WTC11 (cell line): ENCODE measurements at regions not wholly inside any gene's neighbourhood (a gene's known extent, or its start where the extent isn't known, plus 50 kb on each side); places are given as distances from the start of the nearest gene placed in this dataset.

Experiments
- ATAC-seq: fragments of 200-7000 bp; cut with Tn5 transposase; 2 replicates; pipeline ENCODE4 v1.10.0; 2021; ENCODE audit warnings: mild to moderate bottlenecking, moderate library complexity
- CTCF ChIA-PET: fragments of 300-600 bp; sonication (Branson Sonifier 250); formaldehyde crosslinking; loops from one replicate; lab custom pipeline; 2021; ENCODE audit warnings: antibody characterized with exemption; lab: Charles Lee
- POLR2A ChIA-PET: fragments of 350-600 bp; sonication (Branson Sonifier 250); formaldehyde crosslinking; loops from one replicate; lab custom pipeline; 2021; ENCODE audit warnings: antibody characterized with exemption; lab: Charles Lee
- DNase-seq: peaks from one replicate; pipeline ENCODE4 v3.0.0; 2021; ENCODE audit warnings: low spot score
- H3K27ac Mint-ChIP-seq: 2 replicates; pipeline ENCODE4 v1.8.0; 2021; ENCODE audit warnings: mixed read lengths
- H3K27me3 Mint-ChIP-seq: 2 replicates; pipeline ENCODE4 v1.8.0; 2021; ENCODE audit warnings: low read depth, mild to moderate bottlenecking, moderate library complexity, mixed read lengths
- H3K36me3 Mint-ChIP-seq: 2 replicates; pipeline ENCODE4 v1.8.0; 2021; ENCODE audit warnings: mixed read lengths
- H3K4me1 Mint-ChIP-seq: 2 replicates; pipeline ENCODE4 v1.8.0; 2022; ENCODE audit warnings: mixed read lengths
- H3K4me3 Mint-ChIP-seq: 2 replicates; pipeline ENCODE4 v1.8.0; 2021; ENCODE audit warnings: mild to moderate bottlenecking, moderate library complexity, mixed read lengths
- H3K9me3 Mint-ChIP-seq: 2 replicates; pipeline ENCODE4 v1.8.0; 2021; ENCODE audit warnings: mixed read lengths
- CREB1 ChIP-seq: sonication (generic); formaldehyde crosslinking; IDR thresholded peaks from 2 replicates; pipeline ENCODE4 v1.8.0; 2023; ENCODE audit warnings: mild to moderate bottlenecking, missing genetic modification reagents
- ELF4 ChIP-seq: sonication (generic); formaldehyde crosslinking; IDR thresholded peaks from 2 replicates; pipeline ENCODE4 v1.8.1; 2022; ENCODE audit warnings: low read depth, mild to moderate bottlenecking, moderate library complexity, missing genetic modification reagents
- ETV6 ChIP-seq: sonication (generic); formaldehyde crosslinking; IDR thresholded peaks from 2 replicates; pipeline ENCODE4 v1.8.1; 2022; ENCODE audit warnings: mild to moderate bottlenecking, missing genetic modification reagents
- FOXJ3 ChIP-seq: sonication (generic); formaldehyde crosslinking; IDR thresholded peaks from 2 replicates; pipeline ENCODE4 v1.9.0; 2021; ENCODE audit warnings: missing genetic modification reagents, mild to moderate bottlenecking, borderline replicate concordance
- FOXP1 ChIP-seq: sonication (generic); formaldehyde crosslinking; IDR thresholded peaks from 2 replicates; pipeline ENCODE4 v1.8.0; 2022; ENCODE audit warnings: missing genetic modification reagents, mild to moderate bottlenecking, moderate library complexity, borderline replicate concordance
- GRHL2 ChIP-seq: fragments of 250-450 bp; sonication (Bioruptor Pico); IDR thresholded peaks from 2 replicates; pipeline ENCODE4 v1.8.0; 2022; ENCODE audit warnings: mild to moderate bottlenecking, moderate library complexity; ENCODE audit not compliant: insufficient replicate concordance, severe bottlenecking
- GTF2I ChIP-seq: fragments of 250-450 bp; sonication (Bioruptor Pico); conservative IDR thresholded peaks from 2 replicates; pipeline ENCODE4 v1.4.0; 2021; ENCODE audit warnings: mild to moderate bottlenecking
- NR1H2 ChIP-seq: sonication (generic); formaldehyde crosslinking; IDR thresholded peaks from 2 replicates; pipeline ENCODE4 v1.9.0; 2021; ENCODE audit warnings: mild to moderate bottlenecking, moderate library complexity, missing genetic modification reagents
- NR3C1 ChIP-seq: sonication (generic); formaldehyde crosslinking; conservative IDR thresholded peaks from 2 replicates; pipeline ENCODE4 v1.8.1; 2023; ENCODE audit warnings: low read depth, mild to moderate bottlenecking, missing genetic modification reagents
- PRRX2 ChIP-seq: fragments of 250-450 bp; sonication (Bioruptor Pico); IDR thresholded peaks from 2 replicates; pipeline ENCODE4 v1.8.0; 2021; ENCODE audit warnings: mild to moderate bottlenecking
- RELA ChIP-seq: sonication (generic); formaldehyde crosslinking; IDR thresholded peaks from 2 replicates; pipeline ENCODE4 v1.8.1; 2022; ENCODE audit warnings: missing genetic modification reagents, mild to moderate bottlenecking, borderline replicate concordance
- RORB ChIP-seq: fragments of 250-450 bp; sonication (Bioruptor Pico); IDR thresholded peaks from 2 replicates; pipeline ENCODE4 v1.9.0; 2021; ENCODE audit warnings: mild to moderate bottlenecking
- SMAD4 ChIP-seq: sonication (generic); formaldehyde crosslinking; IDR thresholded peaks from 2 replicates; pipeline ENCODE4 v1.8.0; 2022; ENCODE audit warnings: mild to moderate bottlenecking, missing genetic modification reagents
- TCF7 ChIP-seq: sonication (generic); formaldehyde crosslinking; IDR thresholded peaks from 2 replicates; pipeline ENCODE4 v1.8.0; 2022; ENCODE audit warnings: mild to moderate bottlenecking, low read depth, missing genetic modification reagents, moderate library complexity
- TEAD1 ChIP-seq: sonication (generic); formaldehyde crosslinking; IDR thresholded peaks from 2 replicates; pipeline ENCODE4 v1.8.0; 2022; ENCODE audit warnings: mild to moderate bottlenecking, missing genetic modification reagents
- TEAD4 ChIP-seq: sonication (generic); formaldehyde crosslinking; IDR thresholded peaks from 2 replicates; pipeline ENCODE4 v1.8.0; 2022; ENCODE audit warnings: mild to moderate bottlenecking, missing genetic modification reagents
- TF ChIP-seq, protein P1 (sequence below): sonication (generic); formaldehyde crosslinking; conservative IDR thresholded peaks from 2 replicates; pipeline ENCODE4 v1.8.1; 2023; ENCODE audit warnings: mild to moderate bottlenecking, low read depth, missing genetic modification reagents, moderate library complexity
- TF ChIP-seq, protein P2 (sequence below): sonication (generic); formaldehyde crosslinking; IDR thresholded peaks from 2 replicates; pipeline ENCODE4 v1.8.1; 2023; ENCODE audit warnings: mild to moderate bottlenecking, missing genetic modification reagents, borderline replicate concordance
- TF ChIP-seq, protein P3 (sequence below): sonication (generic); formaldehyde crosslinking; IDR thresholded peaks from 2 replicates; pipeline ENCODE4 v1.8.0; 2023; ENCODE audit warnings: mild to moderate bottlenecking, missing genetic modification reagents

DNA sequence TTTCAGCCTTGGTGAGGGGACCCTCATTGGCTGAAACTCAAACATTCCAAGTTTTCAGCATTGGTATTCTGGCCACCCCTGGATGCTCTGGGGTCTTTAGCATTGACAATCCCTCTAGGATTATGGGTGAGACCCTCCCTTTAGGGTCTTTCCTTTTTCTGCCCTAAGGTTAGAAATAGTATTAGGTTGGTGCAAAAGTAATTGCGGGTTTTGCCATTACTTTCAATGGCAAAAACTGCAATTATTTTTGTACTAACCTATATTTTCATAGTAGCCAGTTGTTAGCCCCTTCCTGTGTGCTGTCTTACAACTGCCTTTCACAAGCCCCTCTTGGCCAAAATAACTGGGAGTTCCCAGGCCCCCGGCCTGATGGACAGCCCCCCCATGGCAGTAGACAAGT, 648.4 kb downstream of the PTPRU start:
- Mint-ChIP-seq H3K4me3 (no peak overlapping the region), H3K36me3 (no peaks in the 10 kb centered on the region), H3K27me3 (no peaks in the 10 kb centered on the region; the same call in 1 of the 2 replicates), H3K9me3 (no peaks in the 10 kb centered on the region), H3K4me1 (no peaks in the 10 kb centered on the region), H3K27ac (no peak overlapping the region)
- CTCF ChIA-PET: no interaction called here
- ATAC-seq (no peak), DNase-seq (no peak)
- TF ChIP-seq, protein P1, sequence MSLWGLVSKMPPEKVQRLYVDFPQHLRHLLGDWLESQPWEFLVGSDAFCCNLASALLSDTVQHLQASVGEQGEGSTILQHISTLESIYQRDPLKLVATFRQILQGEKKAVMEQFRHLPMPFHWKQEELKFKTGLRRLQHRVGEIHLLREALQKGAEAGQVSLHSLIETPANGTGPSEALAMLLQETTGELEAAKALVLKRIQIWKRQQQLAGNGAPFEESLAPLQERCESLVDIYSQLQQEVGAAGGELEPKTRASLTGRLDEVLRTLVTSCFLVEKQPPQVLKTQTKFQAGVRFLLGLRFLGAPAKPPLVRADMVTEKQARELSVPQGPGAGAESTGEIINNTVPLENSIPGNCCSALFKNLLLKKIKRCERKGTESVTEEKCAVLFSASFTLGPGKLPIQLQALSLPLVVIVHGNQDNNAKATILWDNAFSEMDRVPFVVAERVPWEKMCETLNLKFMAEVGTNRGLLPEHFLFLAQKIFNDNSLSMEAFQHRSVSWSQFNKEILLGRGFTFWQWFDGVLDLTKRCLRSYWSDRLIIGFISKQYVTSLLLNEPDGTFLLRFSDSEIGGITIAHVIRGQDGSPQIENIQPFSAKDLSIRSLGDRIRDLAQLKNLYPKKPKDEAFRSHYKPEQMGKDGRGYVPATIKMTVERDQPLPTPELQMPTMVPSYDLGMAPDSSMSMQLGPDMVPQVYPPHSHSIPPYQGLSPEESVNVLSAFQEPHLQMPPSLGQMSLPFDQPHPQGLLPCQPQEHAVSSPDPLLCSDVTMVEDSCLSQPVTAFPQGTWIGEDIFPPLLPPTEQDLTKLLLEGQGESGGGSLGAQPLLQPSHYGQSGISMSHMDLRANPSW: no peak
- no peak for TF ChIP-seq ETV6
- no peak for TF ChIP-seq ELF4 (CRISPR knock-in tag)
- TF ChIP-seq TCF7 (CRISPR knock-in tag): no peak
- no peak for TF ChIP-seq RORB (CRISPR knock-in tag)
- POLR2A ChIA-PET: no interaction called here

DNA sequence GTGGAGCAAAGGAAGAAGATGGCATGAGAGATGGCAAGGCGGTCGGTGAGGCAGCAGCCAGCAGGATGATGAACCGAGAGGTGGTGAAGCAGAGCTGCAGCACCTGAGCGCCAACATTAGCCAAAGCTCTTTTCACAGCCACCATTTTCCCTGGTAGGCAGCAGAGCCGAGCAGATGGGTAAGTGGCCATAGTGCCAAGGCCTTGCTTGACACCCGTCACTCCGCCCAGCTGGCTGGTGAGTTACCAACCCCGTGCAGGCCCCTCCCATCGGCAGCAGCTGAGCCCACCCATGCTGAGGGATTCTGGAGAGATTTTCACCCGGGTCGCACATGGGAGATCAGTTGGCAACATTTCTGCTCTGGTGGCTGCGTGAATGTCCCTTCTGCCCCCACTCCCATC, 647.7 kb downstream of the PTPRU start:
- ChIA-PET POLR2A (no interaction called here), CTCF (interaction anchor here (1.2 kb wide), 1 partner anchor 11 kb away, joined by 3 read pairs; no protein-coding TSS in a partner anchor)
- no peak for TF ChIP-seq CREB1 (CRISPR knock-in tag)
- no peak for TF ChIP-seq SMAD4 (CRISPR knock-in tag)
- TF ChIP-seq PRRX2: no peak
- no peak for TF ChIP-seq TEAD1 (CRISPR knock-in tag)
- TF ChIP-seq TEAD4 (CRISPR knock-in tag): no peak
- TF ChIP-seq FOXP1 (CRISPR knock-in tag): no peak
- no peak for TF ChIP-seq GTF2I (CRISPR knock-in tag)
- TF ChIP-seq, protein P2, sequence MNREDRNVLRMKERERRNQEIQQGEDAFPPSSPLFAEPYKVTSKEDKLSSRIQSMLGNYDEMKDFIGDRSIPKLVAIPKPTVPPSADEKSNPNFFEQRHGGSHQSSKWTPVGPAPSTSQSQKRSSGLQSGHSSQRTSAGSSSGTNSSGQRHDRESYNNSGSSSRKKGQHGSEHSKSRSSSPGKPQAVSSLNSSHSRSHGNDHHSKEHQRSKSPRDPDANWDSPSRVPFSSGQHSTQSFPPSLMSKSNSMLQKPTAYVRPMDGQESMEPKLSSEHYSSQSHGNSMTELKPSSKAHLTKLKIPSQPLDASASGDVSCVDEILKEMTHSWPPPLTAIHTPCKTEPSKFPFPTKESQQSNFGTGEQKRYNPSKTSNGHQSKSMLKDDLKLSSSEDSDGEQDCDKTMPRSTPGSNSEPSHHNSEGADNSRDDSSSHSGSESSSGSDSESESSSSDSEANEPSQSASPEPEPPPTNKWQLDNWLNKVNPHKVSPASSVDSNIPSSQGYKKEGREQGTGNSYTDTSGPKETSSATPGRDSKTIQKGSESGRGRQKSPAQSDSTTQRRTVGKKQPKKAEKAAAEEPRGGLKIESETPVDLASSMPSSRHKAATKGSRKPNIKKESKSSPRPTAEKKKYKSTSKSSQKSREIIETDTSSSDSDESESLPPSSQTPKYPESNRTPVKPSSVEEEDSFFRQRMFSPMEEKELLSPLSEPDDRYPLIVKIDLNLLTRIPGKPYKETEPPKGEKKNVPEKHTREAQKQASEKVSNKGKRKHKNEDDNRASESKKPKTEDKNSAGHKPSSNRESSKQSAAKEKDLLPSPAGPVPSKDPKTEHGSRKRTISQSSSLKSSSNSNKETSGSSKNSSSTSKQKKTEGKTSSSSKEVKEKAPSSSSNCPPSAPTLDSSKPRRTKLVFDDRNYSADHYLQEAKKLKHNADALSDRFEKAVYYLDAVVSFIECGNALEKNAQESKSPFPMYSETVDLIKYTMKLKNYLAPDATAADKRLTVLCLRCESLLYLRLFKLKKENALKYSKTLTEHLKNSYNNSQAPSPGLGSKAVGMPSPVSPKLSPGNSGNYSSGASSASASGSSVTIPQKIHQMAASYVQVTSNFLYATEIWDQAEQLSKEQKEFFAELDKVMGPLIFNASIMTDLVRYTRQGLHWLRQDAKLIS (CRISPR knock-in tag): no peak
- no peak for TF ChIP-seq NR3C1
- TF ChIP-seq FOXJ3: no peak
- TF ChIP-seq GRHL2 (CRISPR knock-in tag): no peak
- no peak for TF ChIP-seq NR1H2 (CRISPR knock-in tag)
- no peak for TF ChIP-seq RELA (CRISPR knock-in tag)
- TF ChIP-seq, protein P3, sequence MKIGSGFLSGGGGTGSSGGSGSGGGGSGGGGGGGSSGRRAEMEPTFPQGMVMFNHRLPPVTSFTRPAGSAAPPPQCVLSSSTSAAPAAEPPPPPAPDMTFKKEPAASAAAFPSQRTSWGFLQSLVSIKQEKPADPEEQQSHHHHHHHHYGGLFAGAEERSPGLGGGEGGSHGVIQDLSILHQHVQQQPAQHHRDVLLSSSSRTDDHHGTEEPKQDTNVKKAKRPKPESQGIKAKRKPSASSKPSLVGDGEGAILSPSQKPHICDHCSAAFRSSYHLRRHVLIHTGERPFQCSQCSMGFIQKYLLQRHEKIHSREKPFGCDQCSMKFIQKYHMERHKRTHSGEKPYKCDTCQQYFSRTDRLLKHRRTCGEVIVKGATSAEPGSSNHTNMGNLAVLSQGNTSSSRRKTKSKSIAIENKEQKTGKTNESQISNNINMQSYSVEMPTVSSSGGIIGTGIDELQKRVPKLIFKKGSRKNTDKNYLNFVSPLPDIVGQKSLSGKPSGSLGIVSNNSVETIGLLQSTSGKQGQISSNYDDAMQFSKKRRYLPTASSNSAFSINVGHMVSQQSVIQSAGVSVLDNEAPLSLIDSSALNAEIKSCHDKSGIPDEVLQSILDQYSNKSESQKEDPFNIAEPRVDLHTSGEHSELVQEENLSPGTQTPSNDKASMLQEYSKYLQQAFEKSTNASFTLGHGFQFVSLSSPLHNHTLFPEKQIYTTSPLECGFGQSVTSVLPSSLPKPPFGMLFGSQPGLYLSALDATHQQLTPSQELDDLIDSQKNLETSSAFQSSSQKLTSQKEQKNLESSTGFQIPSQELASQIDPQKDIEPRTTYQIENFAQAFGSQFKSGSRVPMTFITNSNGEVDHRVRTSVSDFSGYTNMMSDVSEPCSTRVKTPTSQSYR (CRISPR knock-in tag): no peak
- Mint-ChIP-seq H3K27ac (no peak overlapping the region), H3K4me3 (no peak overlapping the region), H3K27me3 (no peaks in the 10 kb centered on the region; the same call in 1 of the 2 replicates), H3K36me3 (no peaks in the 10 kb centered on the region), H3K4me1 (peaks cover 3% of the 10 kb centered on the region), H3K9me3 (no peaks in the 10 kb centered on the region)
- ATAC-seq (no peak), DNase-seq (no peak)
